ENCODE measurements at regions not wholly inside any gene's neighbourhood (a gene's known extent, or its start where the extent isn't known, plus 50 kb on each side); places are given as distances from the start of the nearest gene placed in this dataset.

- peak overlapping the region; percentile 34 to 59 for H3K27ac ChIP-seq
Measured at GRCh38 chr4:119683518-119683917, 54.9 kb upstream of the PDE5A start.

GRCh38 chr4:119682099-119682498 is 53.5 kb upstream of the PDE5A start:
- DNase-seq (ENCODE audit: low spot score) = no peak
- Histone ChIP-seq H3K27ac (no peak overlapping the region), H3K4me3 (no peak overlapping the region)
- TF ChIP-seq, protein P1, sequence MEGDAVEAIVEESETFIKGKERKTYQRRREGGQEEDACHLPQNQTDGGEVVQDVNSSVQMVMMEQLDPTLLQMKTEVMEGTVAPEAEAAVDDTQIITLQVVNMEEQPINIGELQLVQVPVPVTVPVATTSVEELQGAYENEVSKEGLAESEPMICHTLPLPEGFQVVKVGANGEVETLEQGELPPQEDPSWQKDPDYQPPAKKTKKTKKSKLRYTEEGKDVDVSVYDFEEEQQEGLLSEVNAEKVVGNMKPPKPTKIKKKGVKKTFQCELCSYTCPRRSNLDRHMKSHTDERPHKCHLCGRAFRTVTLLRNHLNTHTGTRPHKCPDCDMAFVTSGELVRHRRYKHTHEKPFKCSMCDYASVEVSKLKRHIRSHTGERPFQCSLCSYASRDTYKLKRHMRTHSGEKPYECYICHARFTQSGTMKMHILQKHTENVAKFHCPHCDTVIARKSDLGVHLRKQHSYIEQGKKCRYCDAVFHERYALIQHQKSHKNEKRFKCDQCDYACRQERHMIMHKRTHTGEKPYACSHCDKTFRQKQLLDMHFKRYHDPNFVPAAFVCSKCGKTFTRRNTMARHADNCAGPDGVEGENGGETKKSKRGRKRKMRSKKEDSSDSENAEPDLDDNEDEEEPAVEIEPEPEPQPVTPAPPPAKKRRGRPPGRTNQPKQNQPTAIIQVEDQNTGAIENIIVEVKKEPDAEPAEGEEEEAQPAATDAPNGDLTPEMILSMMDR (IDR thresholded peaks at IDR 0.05) = no peak

More at GRCh38 chr4:119683518-119683917, 54.9 kb upstream of the PDE5A start:
- H3K4me3 ChIP-seq = no peak overlapping the region
- DNase-seq (ENCODE audit: low spot score) = no peak
- TF ChIP-seq, protein P1 (IDR thresholded peaks at IDR 0.05) = no peak

DNA sequence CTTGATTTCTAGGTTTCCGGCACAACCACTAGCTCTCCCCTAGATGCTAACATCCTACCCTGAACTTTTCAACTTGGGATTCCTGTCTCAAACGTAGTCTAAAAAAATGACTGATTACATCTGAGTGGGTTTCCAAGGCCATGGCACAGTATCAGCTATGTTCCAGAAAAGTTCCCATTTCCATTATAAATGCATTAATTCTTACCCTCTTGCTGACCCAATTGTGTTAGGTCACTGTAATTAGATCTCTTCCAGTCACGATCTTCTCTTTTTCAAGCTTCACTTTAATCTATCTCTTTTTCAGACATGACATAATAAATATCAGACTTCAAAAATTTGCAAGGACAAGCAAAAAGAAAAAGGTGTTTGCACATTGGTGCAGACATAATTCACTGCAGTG is 50.6 kb upstream of the PDE5A start:
- no peak for DNase-seq (ENCODE audit: low spot score)
- H3K4me3 ChIP-seq = no peak overlapping the region
- TF ChIP-seq, protein P1 (IDR thresholded peaks at IDR 0.05) = no peak
- H3K27ac ChIP-seq = no peak overlapping the region

DNA sequence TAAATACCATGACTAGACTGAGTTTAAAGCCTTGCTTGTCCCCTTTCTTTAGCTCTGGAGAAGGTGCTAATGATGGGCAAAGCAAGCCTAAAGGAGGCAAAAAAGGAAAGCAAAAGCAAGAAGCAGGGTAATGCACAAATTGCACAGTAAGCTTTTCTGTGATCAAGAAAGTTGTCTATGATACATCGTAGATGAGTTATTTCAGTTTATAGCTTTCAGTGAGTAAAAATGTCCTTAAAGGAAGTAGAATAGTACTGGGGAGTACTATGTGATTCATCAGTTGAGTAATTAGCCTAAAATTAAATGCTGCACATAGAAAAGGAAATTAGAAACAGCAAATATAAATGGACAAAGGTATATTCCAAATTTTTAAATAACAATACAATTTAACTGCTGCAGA is 50.2 kb upstream of the PDE5A start:
- Histone ChIP-seq H3K4me3 (no peak overlapping the region), H3K27ac (no peak overlapping the region)
- TF ChIP-seq, protein P1 (IDR thresholded peaks at IDR 0.05) = no peak

More for the DNA sequence above, 50.2 kb upstream of the PDE5A start:
- DNase-seq (ENCODE audit: low spot score) = no peak

All from coronary artery (tissue), 2 donors.